GM18498 (cell line): ENCODE measurements at regions not wholly inside any gene's neighbourhood (a gene's known extent, or its start where the extent isn't known, plus 50 kb on each side); places are given as distances from the start of the nearest gene placed in this dataset.

Experiments
- ATAC-seq: cut with Tn5 transposase; IDR thresholded peaks from one replicate; pipeline ENCODE4 v1.9.1; 2021; ENCODE audit warnings: mild to moderate bottlenecking, moderate library complexity; ENCODE audit not compliant: unreplicated experiment

GRCh38 chr3:18740631-18741583, 315.8 kb upstream of the SATB1 start:
- ATAC-seq = peak; percentile 83

DNA sequence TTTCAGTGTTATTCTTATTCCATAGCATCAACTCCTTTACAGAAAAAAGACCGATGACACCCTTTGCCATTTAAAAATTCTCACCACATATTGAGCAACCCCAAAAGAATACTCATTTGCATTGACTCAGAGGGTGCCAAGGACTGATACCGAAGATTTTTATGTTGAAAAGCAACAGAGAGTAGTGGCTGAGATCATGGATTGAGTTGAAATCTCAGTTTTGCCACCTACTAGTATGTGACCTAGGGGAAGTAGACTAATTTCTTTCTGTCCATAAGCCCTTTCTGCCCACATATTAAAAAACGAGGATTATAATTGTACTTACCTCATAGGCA, 313.9 kb upstream of the SATB1 start:
- peak; percentile 43 for ATAC-seq

GRCh38 chr3:18738393-18739098, 313.4 kb upstream of the SATB1 start:
- ATAC-seq = no peak

- ATAC-seq = no peak
These were observed 309.9 kb upstream of the SATB1 start for GRCh38 chr3:18735005-18735404.

DNA sequence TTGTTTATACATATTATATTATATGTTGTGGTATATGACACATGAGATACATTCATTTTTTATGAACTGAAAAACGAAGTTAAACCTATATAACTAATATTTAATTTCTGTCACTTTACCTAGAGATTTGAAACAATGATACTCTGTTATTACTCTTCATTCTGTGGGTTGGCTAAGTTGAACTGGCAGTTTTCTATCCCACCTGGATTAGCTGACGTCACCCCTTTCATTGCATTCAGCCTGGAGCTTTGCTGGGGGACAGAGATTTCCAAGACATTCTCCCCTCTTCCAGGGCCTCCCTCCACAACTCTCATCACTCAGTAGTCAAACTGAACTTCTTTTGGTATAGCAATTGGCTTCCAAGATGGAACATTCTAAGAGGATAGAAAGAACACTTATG, 309.2 kb upstream of the SATB1 start:
- ATAC-seq = no peak

GRCh38 chr3:18732474-18732873, 307.3 kb upstream of the SATB1 start:
- no peak for ATAC-seq

GRCh38 chr3:18730491-18730890, 305.4 kb upstream of the SATB1 start:
- ATAC-seq = no peak

DNA sequence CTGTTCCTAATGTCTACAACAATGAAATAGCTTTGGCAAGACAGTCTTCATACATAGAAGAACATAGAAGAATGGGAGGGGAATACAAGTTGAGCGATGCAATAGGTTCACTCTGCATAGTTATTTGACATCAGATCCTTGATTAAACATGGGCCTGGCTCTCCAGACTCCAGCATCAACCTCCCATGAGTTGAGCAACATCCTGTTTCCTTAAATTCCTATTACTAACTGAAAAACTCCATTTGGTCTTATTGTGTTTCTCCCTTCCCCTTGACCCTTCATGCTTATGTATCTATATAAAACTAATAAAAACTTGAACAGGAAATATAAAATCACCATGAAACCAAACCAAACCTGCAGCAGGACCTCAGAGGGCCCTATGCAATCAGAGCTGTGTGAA, 304.5 kb upstream of the SATB1 start:
- ATAC-seq = no peak

DNA sequence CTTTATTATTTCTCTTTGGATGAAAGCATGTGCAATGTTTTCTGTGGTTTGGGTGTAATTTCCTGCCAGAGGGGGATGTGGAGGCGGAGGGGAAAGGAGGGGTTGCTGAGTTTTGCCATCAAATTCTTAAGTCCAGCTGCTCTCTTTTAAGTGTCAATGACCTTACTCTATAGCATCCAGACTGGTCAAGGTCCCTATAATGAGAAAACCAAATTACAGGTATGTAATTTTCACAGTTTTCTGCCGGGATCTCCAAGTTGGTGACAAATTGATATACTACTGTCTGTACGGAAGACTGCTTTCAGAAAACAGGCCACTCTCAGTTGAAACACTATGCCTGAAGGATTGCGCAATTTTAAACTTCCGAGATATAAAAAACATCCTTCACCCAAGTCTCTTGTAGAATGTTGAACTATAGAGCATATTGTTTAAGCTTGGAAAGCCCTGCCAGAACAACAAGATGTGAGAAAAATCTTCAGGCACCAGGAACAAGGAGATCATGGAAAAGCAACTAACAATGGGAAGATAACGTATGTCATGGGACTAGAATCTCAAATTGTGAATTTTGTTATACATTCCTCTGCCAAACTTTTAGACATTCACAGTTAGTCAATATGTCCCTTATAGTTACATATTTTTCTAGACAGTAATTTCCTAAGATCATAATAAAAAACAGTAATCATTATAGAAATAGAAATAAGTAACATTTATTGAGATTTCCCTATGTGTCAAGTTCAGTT, 300.7 kb upstream of the SATB1 start:
- no peak for ATAC-seq

GRCh38 chr3:18724456-18724855, 299.3 kb upstream of the SATB1 start:
- no peak for ATAC-seq

DNA sequence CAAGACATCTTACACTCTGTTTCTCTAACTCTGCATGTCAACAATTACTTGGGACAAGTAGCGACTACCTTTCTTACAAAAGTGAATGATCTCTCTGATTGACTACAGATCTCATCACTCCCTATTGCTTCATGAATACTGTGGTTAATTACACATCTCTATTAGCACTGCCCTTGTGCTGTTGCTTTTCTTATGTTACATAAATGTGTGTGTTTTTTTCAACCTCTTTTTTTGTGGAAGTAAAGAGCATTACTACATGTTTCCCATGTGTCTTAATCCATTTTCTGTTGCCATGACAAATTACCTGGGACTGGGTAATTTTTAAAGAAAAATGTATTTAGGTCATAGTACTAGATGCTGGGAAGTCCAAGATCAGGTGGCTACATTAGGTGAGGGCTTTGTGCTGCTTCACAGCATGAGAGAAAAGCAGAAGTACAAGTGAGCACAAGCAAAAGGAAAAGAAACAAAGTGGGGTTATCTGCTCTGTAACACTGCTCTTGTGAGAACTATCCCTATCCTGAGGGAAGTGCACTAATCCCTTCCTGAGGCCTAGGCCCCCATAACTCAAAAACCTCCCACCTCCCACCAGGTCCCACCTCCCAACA, 298.2 kb upstream of the SATB1 start:
- no peak for ATAC-seq

- no peak for ATAC-seq
These were observed 295.4 kb upstream of the SATB1 start for GRCh38 chr3:18720543-18720942.

DNA sequence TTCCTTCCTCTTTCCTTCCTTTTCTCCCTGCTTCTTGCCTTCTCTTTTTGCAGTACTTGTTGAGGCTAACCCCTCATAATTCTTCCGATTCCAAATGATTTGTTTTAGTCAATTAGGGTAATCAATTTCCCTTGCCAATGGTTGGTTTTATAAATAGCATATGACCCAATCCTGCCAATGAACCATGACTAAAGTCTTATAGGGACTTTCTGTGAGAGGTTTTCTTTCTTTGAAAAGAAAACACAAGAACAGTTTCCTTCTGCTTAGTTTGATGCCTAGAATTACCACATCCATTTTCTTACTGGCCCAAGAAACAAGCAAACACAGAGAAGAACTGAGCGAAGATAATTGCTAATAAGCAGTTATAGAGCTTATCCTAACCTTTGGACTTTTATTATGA, 292.5 kb upstream of the SATB1 start:
- ATAC-seq = peak; percentile 61

- no peak for ATAC-seq
These were observed 291.7 kb upstream of the SATB1 start for GRCh38 chr3:18716821-18717220.

GRCh38 chr3:18716101-18716500, 291.0 kb upstream of the SATB1 start:
- ATAC-seq = no peak

GRCh38 chr3:18715208-18715607, 290.1 kb upstream of the SATB1 start:
- no peak for ATAC-seq

GRCh38 chr3:18713577-18713951, 288.4 kb upstream of the SATB1 start:
- ATAC-seq = no peak

- ATAC-seq = no peak
These were observed 287.8 kb upstream of the SATB1 start for GRCh38 chr3:18712713-18713576.

DNA sequence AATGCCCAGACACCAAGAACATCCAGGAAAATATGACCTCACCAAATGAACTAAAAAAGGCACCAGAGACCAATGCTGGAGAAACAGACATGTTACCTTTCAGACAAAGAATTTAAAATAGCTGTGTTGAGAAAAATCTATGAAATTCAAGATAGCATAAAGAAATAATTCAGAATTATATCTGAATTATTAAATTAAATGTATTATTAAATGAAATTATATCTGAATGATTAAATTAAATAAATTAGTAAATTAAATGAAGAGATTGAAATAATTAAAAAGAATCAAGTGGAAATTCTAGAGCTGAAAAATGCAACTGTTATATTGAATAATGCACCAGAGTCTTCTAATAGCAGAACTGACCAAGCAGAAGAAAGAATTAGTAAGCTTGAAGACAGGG, 279.2 kb upstream of the SATB1 start:
- ATAC-seq = no peak

DNA sequence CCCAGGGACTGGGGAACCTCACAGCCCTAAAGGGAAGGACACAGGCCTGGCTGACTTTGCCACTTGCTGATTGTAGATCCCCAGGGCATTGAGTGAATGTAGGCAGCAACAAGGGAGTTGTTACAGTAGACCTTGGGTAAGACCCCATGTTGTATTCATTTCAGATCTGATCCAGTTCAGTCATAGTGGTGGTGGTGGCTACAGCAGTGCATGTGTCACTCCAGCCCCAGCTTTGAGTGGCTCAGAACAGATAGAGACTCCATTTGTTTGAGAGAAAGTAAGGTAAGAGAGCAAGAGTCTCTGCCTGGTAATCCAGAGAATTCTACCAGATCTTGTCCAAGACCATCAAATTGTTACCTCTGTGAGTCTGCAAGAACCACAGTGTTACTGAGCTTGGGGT, 278.7 kb upstream of the SATB1 start:
- no peak for ATAC-seq
